ENCODE measurements at regions not wholly inside any gene's neighbourhood (a gene's known extent, or its start where the extent isn't known, plus 50 kb on each side); places are given as distances from the start of the nearest gene placed in this dataset.

- Histone ChIP-seq H4K20me1 (ENCODE audit: control insufficient read depth, insufficient read depth) (no peaks in the 10 kb centered on the region), H3K27me3 (replicated peaks in 1 of 2; ENCODE audit: control insufficient read depth in 2 of 2, insufficient read depth in 2 of 2, low read length in 1 of 2) (no peaks in the 10 kb centered on the region), H2AFZ (ENCODE audit: control insufficient read depth, low read depth, low read length) (no peak overlapping the region), H3K36me3 (ENCODE audit: control insufficient read depth in 2 of 2, insufficient read depth in 2 of 2, low read length in 1 of 2) (no peaks in the 10 kb centered on the region), H3K9me3 (replicated peaks; ENCODE audit: control insufficient read depth, insufficient read depth, low read length) (no peaks in the 10 kb centered on the region; the same call in 2 of the 3 replicates), H3K27ac (ENCODE audit: control insufficient read depth, insufficient read depth) (no peak overlapping the region), H3K4me2 (ENCODE audit: control insufficient read depth, insufficient read depth) (no peak overlapping the region), H3K79me2 (ENCODE audit: control insufficient read depth, insufficient read depth, low read length) (no peaks in the 10 kb centered on the region), H3K4me1 (ENCODE audit: control insufficient read depth, insufficient read depth, low read length) (peaks cover 7% of the 10 kb centered on the region), H3K4me3 (no peak overlapping the region), H3K9ac (ENCODE audit: control insufficient read depth, insufficient read depth, low read length) (no peak overlapping the region)
- ChIA-PET SMC1A (ENCODE audit: uncharacterized antibody, unreplicated experiment) (interaction anchor here (0.8 to 15.7 kb wide), 11 partner anchors 7 to 175 kb away, joined by 3 to 222 read pairs (median 7); no protein-coding TSS in a partner anchor), RAD21 (ENCODE audit: unreplicated experiment) (interaction anchor here (1.0 to 14.1 kb wide), 9 partner anchors 9 to 44 kb away, joined by 3 to 223 read pairs (median 10); no protein-coding TSS in a partner anchor), POLR2A (interaction anchor here (0.8 to 1.5 kb wide), 3 partner anchors 12 to 42 kb away, joined by 4 read pairs; no protein-coding TSS in a partner anchor), CTCF (interaction anchor here (0.9 to 1.4 kb wide), 5 partner anchors 8 to 51 kb away, joined by 3 read pairs; no protein-coding TSS in a partner anchor)
- no peak for TF ChIP-seq CHD4 (IDR thresholded peaks at IDR 0.05)
- no peak for TF ChIP-seq CBX5 (IDR thresholded peaks at IDR 0.05; ENCODE audit: low read depth)
- no peak for TF ChIP-seq KAT2A (conservative IDR thresholded peaks at IDR 0.05; ENCODE audit: control insufficient read depth, low read depth, low read length)
- TF ChIP-seq SPI1 (IDR thresholded peaks at IDR 0.05; ENCODE audit: borderline replicate concordance, insufficient read depth, low read depth, low read length) = no peak
- no peak for TF ChIP-seq MXI1 (IDR thresholded peaks at IDR 0.05; ENCODE audit: low read depth, low read length)
- TF ChIP-seq MTA2 (IDR thresholded peaks at IDR 0.05; ENCODE audit: low read depth) = no peak
- no peak for TF ChIP-seq HCFC1 (IDR thresholded peaks at IDR 0.05; ENCODE audit: low read length)
- no peak for TF ChIP-seq ZNF384 (IDR thresholded peaks at IDR 0.05; ENCODE audit: borderline replicate concordance, low read depth, low read length)
- no peak for TF ChIP-seq USF1 (IDR thresholded peaks at IDR 0.05; ENCODE audit: borderline replicate concordance, extremely low read length, insufficient read depth, low read depth, low read length)
- no peak for TF ChIP-seq MEF2A (IDR thresholded peaks at IDR 0.05; ENCODE audit: insufficient read depth, low read depth, low read length)
- no peak for TF ChIP-seq EP300 (IDR thresholded peaks at IDR 0.05; ENCODE audit: borderline replicate concordance in 1 of 2, control insufficient read depth in 1 of 2, low read depth in 2 of 2, low read length in 2 of 2)
- no peak for TF ChIP-seq ATF2 (IDR thresholded peaks at IDR 0.05; ENCODE audit: low read length)
- TF ChIP-seq ETV6 (conservative IDR thresholded peaks at IDR 0.05 in 1 of 2, IDR thresholded peaks at IDR 0.05 in 1 of 2; ENCODE audit: borderline replicate concordance in 1 of 2, low read depth in 1 of 2) = no peak
- no peak for TF ChIP-seq ZNF217 (IDR thresholded peaks at IDR 0.05)
- TF ChIP-seq RELB (IDR thresholded peaks at IDR 0.05; ENCODE audit: low read depth) = no peak
- no peak for TF ChIP-seq PML (IDR thresholded peaks at IDR 0.05; ENCODE audit: low read length)
- WGBS (ENCODE audit: insufficient coverage, insufficient replicate concordance, low lambda C conversion rate, missing lambda C conversion rate) = 41% methylated on average over 1 of the region's 1 CpG
- no peak for ATAC-seq
- intact Hi-C loops (cut with micrococcal nuclease; ENCODE audit: unreplicated experiment) = no loop called here
- DNase-seq (ENCODE audit: low read depth, low spot score) = no peak
- in situ Hi-C loops (cut with MboI) = no loop called here
- FAIRE-seq = no peak
- BruUV-seq (replicated peaks) = no TSS peak
These were observed 173.2 kb upstream of the PHYHIPL start for GRCh38 chr10:59003203-59003602.

Measured in GM12878 (cell line).